ENCODE measurements at regions not wholly inside any gene's neighbourhood (a gene's known extent, or its start where the extent isn't known, plus 50 kb on each side); places are given as distances from the start of the nearest gene placed in this dataset.

DNA sequence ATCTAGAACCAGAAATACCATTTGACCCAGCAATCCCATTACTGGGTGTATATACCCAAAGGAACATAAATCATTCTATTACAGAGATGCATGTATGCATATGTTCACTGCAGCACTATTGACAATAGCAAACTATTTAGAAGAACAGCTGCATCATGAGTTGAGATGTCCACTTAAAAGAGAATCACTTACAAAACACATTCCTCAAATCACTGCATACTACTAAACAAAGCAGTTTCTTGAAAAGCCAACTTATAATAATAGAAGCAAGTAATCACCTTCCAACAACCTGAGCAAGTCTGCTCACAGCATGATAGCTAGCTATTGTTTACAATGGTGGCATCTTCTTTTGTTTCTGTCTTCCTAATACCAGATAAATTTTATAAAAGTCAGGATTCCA, 454.7 kb upstream of the ADAMTS9 start:
- no peak overlapping the region for H2AFZ ChIP-seq
- 0 out of 2 replicates have a peak overlapping the region, but pooled peaks have one; percentile 1 for H3K4me2 ChIP-seq
- H3K36me3 ChIP-seq (ENCODE audit: insufficient read depth): no peaks in the 10 kb centered on the region
- 0 out of 2 replicates have a peak overlapping the region, but pooled peaks have one; percentile 27 for H3K27ac Mint-ChIP-seq
- peak overlapping the region; percentile 51; the same call in 1 of the 2 replicates for H3K27ac ChIP-seq (ENCODE audit: low read depth)
- TF ChIP-seq NANOG (IDR thresholded peaks at IDR 0.05; ENCODE audit: borderline replicate concordance) (peak; percentile 79), ZNF331 (CRISPR knock-in tag; IDR thresholded peaks at IDR 0.05; ENCODE audit: low read depth) (no peak)
- no peaks in the 10 kb centered on the region for H3K27me3 ChIP-seq (ENCODE audit: insufficient read depth)
- no peaks in the 10 kb centered on the region for H3K79me2 ChIP-seq (replicated peaks; ENCODE audit: insufficient read depth)
- no peaks in the 10 kb centered on the region for H4K20me1 ChIP-seq (replicated peaks; ENCODE audit: insufficient read depth)
- peaks cover 33% of the 10 kb centered on the region for H3K4me1 ChIP-seq (ENCODE audit: insufficient read depth)
- no peaks in the 10 kb centered on the region for H3F3A ChIP-seq (replicated peaks; ENCODE audit: low read depth)
- peak; percentile 59 for DNase-seq (ENCODE audit: low spot score)
- H3K4me1 Mint-ChIP-seq: peaks cover 39% of the 10 kb centered on the region
- H3K9me3 Mint-ChIP-seq: no peaks in the 10 kb centered on the region; the same call in 2 of the 3 replicates
- ATAC-seq: peak; percentile 54
- peaks cover 9% of the 10 kb centered on the region for H3K9me2 ChIP-seq (ENCODE audit: insufficient read depth)
- H3K4me3 Mint-ChIP-seq: no peak overlapping the region
- H3K27me3 Mint-ChIP-seq (ENCODE audit: insufficient read depth, low read depth, poor library complexity): peaks cover 6% of the 10 kb centered on the region
- no peak overlapping the region for H3K4me3 ChIP-seq
- H3K36me3 Mint-ChIP-seq (ENCODE audit: low read depth): peaks cover 3% of the 10 kb centered on the region; the same call in 1 of the 3 replicates

DNA sequence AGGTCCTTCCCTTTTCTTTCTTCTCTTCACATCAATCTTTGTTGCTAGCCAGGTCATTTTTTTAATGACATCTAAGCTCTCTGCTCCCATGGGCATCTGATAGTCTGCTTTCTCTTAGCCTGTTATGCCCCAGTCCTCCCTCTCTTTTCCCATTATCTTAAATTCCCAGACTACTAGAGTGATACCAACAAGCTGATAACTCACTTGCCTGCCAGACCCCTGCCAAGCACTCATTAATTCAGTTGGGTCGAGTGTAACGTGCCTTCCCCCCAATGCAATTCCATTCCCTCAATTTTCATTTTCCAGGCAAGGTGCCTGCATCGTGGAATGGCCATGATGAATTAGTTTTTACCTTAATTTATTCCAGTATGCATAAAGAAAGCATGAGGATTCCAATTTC, 450.8 kb upstream of the ADAMTS9 start:
- H2AFZ ChIP-seq: no peak overlapping the region
- H3K79me2 ChIP-seq (replicated peaks; ENCODE audit: insufficient read depth): no peaks in the 10 kb centered on the region
- Mint-ChIP-seq H3K9me3 (no peaks in the 10 kb centered on the region), H3K36me3 (ENCODE audit: low read depth) (no peaks in the 10 kb centered on the region), H3K27me3 (ENCODE audit: insufficient read depth, low read depth, poor library complexity) (peaks cover 4% of the 10 kb centered on the region), H3K27ac (no peak overlapping the region), H3K4me1 (peaks cover 14% of the 10 kb centered on the region), H3K4me3 (no peak overlapping the region)
- no peaks in the 10 kb centered on the region for H3F3A ChIP-seq (replicated peaks; ENCODE audit: low read depth)
- H3K4me1 ChIP-seq (ENCODE audit: insufficient read depth): peaks cover 6% of the 10 kb centered on the region; the same call in 1 of the 2 replicates
- DNase-seq (ENCODE audit: low spot score) (no peak), ATAC-seq (no peak)
- H3K27me3 ChIP-seq (ENCODE audit: insufficient read depth): no peaks in the 10 kb centered on the region
- peaks cover 5% of the 10 kb centered on the region; the same call in 1 of the 2 replicates for H3K9me2 ChIP-seq (ENCODE audit: insufficient read depth)
- no peak overlapping the region for H3K4me3 ChIP-seq
- no peaks in the 10 kb centered on the region for H4K20me1 ChIP-seq (replicated peaks; ENCODE audit: insufficient read depth)
- no peak overlapping the region for H3K27ac ChIP-seq (ENCODE audit: low read depth)
- H3K36me3 ChIP-seq (ENCODE audit: insufficient read depth): no peaks in the 10 kb centered on the region
- H3K4me2 ChIP-seq: no peak overlapping the region
- TF ChIP-seq CREB1 (CRISPR knock-in tag; IDR thresholded peaks at IDR 0.05; ENCODE audit: low read depth) (no peak), POLR2AphosphoS5 (IDR thresholded peaks at IDR 0.05; ENCODE audit: low read depth) (no peak), ZNF331 (CRISPR knock-in tag; IDR thresholded peaks at IDR 0.05; ENCODE audit: low read depth) (no peak), NANOG (IDR thresholded peaks at IDR 0.05; ENCODE audit: borderline replicate concordance) (no peak), EZH2 (IDR thresholded peaks at IDR 0.05; ENCODE audit: low read depth, unreplicated experiment) (no peak), STAT1 (IDR thresholded peaks at IDR 0.05; ENCODE audit: unreplicated experiment) (no peak), EZH2phosphoT487 (IDR thresholded peaks at IDR 0.05; ENCODE audit: unreplicated experiment) (no peak), JUNB (IDR thresholded peaks at IDR 0.05; ENCODE audit: unreplicated experiment) (no peak), ZNF114 (CRISPR knock-in tag; IDR thresholded peaks at IDR 0.05) (no peak)
- TF ChIP-seq, protein P1, sequence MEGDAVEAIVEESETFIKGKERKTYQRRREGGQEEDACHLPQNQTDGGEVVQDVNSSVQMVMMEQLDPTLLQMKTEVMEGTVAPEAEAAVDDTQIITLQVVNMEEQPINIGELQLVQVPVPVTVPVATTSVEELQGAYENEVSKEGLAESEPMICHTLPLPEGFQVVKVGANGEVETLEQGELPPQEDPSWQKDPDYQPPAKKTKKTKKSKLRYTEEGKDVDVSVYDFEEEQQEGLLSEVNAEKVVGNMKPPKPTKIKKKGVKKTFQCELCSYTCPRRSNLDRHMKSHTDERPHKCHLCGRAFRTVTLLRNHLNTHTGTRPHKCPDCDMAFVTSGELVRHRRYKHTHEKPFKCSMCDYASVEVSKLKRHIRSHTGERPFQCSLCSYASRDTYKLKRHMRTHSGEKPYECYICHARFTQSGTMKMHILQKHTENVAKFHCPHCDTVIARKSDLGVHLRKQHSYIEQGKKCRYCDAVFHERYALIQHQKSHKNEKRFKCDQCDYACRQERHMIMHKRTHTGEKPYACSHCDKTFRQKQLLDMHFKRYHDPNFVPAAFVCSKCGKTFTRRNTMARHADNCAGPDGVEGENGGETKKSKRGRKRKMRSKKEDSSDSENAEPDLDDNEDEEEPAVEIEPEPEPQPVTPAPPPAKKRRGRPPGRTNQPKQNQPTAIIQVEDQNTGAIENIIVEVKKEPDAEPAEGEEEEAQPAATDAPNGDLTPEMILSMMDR (conservative IDR thresholded peaks at IDR 0.05; ENCODE audit: low read depth in 2 of 2): no peak
- TF ChIP-seq, protein P2, sequence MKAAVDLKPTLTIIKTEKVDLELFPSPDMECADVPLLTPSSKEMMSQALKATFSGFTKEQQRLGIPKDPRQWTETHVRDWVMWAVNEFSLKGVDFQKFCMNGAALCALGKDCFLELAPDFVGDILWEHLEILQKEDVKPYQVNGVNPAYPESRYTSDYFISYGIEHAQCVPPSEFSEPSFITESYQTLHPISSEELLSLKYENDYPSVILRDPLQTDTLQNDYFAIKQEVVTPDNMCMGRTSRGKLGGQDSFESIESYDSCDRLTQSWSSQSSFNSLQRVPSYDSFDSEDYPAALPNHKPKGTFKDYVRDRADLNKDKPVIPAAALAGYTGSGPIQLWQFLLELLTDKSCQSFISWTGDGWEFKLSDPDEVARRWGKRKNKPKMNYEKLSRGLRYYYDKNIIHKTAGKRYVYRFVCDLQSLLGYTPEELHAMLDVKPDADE (IDR thresholded peaks at IDR 0.05): no peak
- TF ChIP-seq, protein P3, sequence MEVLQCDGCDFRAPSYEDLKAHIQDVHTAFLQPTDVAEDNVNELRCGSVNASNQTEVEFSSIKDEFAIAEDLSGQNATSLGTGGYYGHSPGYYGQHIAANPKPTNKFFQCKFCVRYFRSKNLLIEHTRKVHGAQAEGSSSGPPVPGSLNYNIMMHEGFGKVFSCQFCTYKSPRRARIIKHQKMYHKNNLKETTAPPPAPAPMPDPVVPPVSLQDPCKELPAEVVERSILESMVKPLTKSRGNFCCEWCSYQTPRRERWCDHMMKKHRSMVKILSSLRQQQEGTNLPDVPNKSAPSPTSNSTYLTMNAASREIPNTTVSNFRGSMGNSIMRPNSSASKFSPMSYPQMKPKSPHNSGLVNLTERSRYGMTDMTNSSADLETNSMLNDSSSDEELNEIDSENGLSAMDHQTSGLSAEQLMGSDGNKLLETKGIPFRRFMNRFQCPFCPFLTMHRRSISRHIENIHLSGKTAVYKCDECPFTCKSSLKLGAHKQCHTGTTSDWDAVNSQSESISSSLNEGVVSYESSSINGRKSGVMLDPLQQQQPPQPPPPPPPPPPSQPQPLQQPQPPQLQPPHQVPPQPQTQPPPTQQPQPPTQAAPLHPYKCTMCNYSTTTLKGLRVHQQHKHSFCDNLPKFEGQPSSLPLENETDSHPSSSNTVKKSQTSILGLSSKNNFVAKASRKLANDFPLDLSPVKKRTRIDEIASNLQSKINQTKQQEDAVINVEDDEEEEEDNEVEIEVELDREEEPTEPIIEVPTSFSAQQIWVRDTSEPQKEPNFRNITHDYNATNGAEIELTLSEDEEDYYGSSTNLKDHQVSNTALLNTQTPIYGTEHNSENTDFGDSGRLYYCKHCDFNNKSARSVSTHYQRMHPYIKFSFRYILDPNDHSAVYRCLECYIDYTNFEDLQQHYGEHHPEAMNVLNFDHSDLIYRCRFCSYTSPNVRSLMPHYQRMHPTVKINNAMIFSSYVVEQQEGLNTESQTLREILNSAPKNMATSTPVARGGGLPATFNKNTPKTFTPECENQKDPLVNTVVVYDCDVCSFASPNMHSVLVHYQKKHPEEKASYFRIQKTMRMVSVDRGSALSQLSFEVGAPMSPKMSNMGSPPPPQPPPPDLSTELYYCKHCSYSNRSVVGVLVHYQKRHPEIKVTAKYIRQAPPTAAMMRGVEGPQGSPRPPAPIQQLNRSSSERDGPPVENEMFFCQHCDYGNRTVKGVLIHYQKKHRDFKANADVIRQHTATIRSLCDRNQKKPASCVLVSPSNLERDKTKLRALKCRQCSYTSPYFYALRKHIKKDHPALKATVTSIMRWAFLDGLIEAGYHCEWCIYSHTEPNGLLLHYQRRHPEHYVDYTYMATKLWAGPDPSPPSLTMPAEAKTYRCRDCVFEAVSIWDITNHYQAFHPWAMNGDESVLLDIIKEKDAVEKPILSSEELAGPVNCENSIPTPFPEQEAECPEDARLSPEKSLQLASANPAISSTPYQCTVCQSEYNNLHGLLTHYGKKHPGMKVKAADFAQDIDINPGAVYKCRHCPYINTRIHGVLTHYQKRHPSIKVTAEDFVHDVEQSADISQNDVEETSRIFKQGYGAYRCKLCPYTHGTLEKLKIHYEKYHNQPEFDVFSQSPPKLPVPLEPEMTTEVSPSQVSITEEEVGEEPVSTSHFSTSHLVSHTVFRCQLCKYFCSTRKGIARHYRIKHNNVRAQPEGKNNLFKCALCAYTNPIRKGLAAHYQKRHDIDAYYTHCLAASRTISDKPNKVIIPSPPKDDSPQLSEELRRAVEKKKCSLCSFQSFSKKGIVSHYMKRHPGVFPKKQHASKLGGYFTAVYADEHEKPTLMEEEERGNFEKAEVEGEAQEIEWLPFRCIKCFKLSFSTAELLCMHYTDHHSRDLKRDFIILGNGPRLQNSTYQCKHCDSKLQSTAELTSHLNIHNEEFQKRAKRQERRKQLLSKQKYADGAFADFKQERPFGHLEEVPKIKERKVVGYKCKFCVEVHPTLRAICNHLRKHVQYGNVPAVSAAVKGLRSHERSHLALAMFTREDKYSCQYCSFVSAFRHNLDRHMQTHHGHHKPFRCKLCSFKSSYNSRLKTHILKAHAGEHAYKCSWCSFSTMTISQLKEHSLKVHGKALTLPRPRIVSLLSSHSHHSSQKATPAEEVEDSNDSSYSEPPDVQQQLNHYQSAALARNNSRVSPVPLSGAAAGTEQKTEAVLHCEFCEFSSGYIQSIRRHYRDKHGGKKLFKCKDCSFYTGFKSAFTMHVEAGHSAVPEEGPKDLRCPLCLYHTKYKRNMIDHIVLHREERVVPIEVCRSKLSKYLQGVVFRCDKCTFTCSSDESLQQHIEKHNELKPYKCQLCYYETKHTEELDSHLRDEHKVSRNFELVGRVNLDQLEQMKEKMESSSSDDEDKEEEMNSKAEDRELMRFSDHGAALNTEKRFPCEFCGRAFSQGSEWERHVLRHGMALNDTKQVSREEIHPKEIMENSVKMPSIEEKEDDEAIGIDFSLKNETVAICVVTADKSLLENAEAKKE (CRISPR knock-in tag; IDR thresholded peaks at IDR 0.05): no peak
